Thymus (tissue), 11 donors: ENCODE measurements at regions not wholly inside any gene's neighbourhood (a gene's known extent, or its start where the extent isn't known, plus 50 kb on each side); places are given as distances from the start of the nearest gene placed in this dataset.

ENCODE experiments used
- DNase-seq, 9 donors: peaks; one replicate each; pipeline ENCODE4 v3.0.0-alpha.2; 2013; ENCODE audit warnings: low spot score in 9 of 9, low read depth in 6 of 9, missing footprints in 1 of 9
- H3K27ac ChIP-seq, 2 donors: one replicate each; pipeline ENCODE4 v1.5.1; 2013; ENCODE audit warnings: control low read depth in 1 of 2, low read depth in 1 of 2, low read length in 1 of 2, mild to moderate bottlenecking in 1 of 2, moderate library complexity in 1 of 2
- H3K27me3 ChIP-seq, 2 donors: one replicate each; pipeline ENCODE4 v1.5.1; 2013; ENCODE audit warnings: low read length in 1 of 2; ENCODE audit not compliant: control insufficient read depth in 2 of 2, insufficient read depth in 1 of 2
- H3K36me3 ChIP-seq, 2 donors: one replicate each; pipeline ENCODE4 v1.5.1; 2013; ENCODE audit warnings: low read length in 1 of 2, mild to moderate bottlenecking in 1 of 2, moderate library complexity in 1 of 2; ENCODE audit not compliant: control insufficient read depth in 2 of 2, insufficient read depth in 2 of 2
- H3K4me1 ChIP-seq, 2 donors: one replicate each; pipeline ENCODE4 v1.5.1; 2013; ENCODE audit warnings: low read length in 2 of 2; ENCODE audit not compliant: control insufficient read depth in 2 of 2, insufficient read depth in 2 of 2
- H3K4me3 ChIP-seq, 2 donors: one replicate each; pipeline ENCODE4 v1.5.1; 2013; ENCODE audit warnings: low read length in 2 of 2, control low read depth in 1 of 2, mild to moderate bottlenecking in 1 of 2
- H3K9me3 ChIP-seq, 2 donors: one replicate each; pipeline ENCODE4 v1.5.1; 2013; ENCODE audit warnings: low read length in 1 of 2, mild to moderate bottlenecking in 1 of 2; ENCODE audit not compliant: control insufficient read depth in 2 of 2, insufficient read depth in 1 of 2
- WGBS: extraction: QIAGEN DNeasy Blood & Tissue Kit; methylation state at CpG from one replicate; pipeline ENCODE4 v1.1.7; 2013; 5-methylcytosine and 5-hydroxymethylcytosine counted together
- donor health status: healthy.

DNA sequence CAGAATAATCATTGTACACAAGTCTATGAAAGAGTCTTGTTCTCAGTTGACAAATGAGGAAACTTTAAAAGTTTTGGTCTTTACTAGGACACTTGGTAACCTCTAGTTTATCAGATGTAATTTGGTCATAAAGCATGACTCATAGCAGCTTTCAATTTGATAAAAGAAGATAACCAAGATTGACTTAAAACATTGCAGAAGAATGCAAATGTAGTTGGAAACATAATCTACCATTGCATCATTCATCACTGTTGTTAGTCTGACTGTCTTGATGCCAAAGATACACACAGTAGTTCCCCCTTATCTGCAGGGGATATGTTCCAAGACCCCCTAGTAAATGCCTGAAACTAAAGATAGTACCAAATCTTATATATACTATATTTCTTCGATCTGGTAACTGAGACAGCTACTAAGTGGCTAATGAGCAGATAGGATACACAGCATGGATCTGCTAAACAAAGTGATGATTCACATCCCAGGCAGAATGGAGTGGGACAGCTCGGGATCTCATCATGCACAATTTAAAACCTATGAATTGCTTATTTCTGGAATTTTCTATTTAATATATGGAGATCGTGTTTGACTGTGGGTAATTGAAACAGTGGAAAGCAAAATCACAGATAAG, 131.4 kb upstream of the CCDC68 start:
- H3K27me3 ChIP-seq: no peaks in the 10 kb centered on the region

DNA sequence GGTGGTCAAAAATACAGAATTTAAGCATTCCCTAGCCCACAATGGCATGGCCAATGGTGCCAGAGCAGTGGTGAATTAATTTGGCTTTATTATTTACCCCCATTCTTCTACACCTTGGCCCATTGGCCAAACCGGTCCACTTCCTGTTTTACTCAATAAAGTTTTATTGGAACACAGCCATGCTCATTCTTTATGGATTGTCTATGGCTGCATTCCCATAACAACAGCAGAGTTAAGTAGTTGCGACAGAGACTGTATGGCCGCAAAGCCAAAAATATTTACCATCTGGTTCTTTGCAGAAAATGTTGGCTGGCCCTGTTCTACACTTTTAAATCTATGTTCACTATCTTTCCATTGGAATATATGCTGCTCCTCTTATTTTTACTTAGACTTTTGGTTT, 130.3 kb upstream of the CCDC68 start:
- H3K4me1 ChIP-seq: no peaks in the 10 kb centered on the region
- no peaks in the 10 kb centered on the region for H3K27me3 ChIP-seq
- 97% methylated on average over 3 of the region's 3 CpGs for WGBS
- H3K4me3 ChIP-seq: no peak overlapping the region
- no peak overlapping the region for H3K27ac ChIP-seq
- no peak for DNase-seq
- no peaks in the 10 kb centered on the region for H3K9me3 ChIP-seq
- H3K36me3 ChIP-seq: no peaks in the 10 kb centered on the region

More for the DNA sequence above, 131.4 kb upstream of the CCDC68 start:
- H3K36me3 ChIP-seq: no peaks in the 10 kb centered on the region
- no peak overlapping the region for H3K27ac ChIP-seq
- no peaks in the 10 kb centered on the region for H3K9me3 ChIP-seq
- 76% methylated on average over 3 of the region's 3 CpGs for WGBS
- DNase-seq: no peak
- H3K4me3 ChIP-seq: no peak overlapping the region
- no peaks in the 10 kb centered on the region for H3K4me1 ChIP-seq

DNA sequence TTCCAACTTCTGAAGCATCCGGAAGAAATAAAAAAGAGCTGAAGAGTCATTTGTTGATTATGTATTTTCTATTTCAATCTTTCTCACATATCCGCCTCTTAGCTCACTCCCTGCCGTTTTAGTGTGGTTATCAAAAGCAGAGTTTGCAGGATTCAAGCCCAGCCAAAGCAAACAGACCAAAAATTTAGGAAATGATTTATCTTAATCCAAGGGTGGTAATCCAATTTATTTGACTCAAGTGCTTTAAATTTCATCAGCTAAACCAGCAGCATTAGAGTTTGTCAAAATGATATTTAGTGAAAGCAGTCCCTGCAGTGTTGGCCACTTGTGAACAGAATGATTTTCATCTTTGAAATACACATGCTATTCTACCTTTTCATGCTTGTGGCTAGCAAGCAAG, 129.3 kb upstream of the CCDC68 start:
- 95% methylated on average over 3 of the region's 3 CpGs for WGBS
- H3K27ac ChIP-seq: no peak overlapping the region
- no peaks in the 10 kb centered on the region for H3K4me1 ChIP-seq

DNA sequence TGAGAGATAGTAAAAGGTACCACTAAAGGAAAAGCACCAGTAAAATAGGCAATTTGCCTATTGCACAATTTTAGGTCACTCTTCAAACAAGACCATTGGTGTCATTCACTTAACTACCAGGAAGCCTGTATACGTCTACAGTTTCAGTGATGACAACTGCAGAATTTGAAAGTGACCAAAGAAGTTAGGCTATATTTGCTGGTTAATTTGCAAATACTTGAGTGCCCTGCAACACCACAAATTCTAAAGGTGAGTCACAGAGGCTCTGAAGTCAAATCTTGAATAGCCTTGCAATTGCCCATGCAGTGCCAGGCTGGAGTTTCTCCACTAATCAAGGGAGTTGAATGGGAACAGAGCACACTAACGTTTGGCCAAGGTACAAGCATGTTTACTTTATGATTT, 128.7 kb upstream of the CCDC68 start:
- 69% methylated on average over 2 of the region's 2 CpGs for WGBS

More for the DNA sequence above, 129.3 kb upstream of the CCDC68 start:
- no peak overlapping the region for H3K4me3 ChIP-seq
- H3K9me3 ChIP-seq: no peaks in the 10 kb centered on the region
- no peaks in the 10 kb centered on the region for H3K36me3 ChIP-seq
- no peaks in the 10 kb centered on the region for H3K27me3 ChIP-seq
- DNase-seq: no peak

DNA sequence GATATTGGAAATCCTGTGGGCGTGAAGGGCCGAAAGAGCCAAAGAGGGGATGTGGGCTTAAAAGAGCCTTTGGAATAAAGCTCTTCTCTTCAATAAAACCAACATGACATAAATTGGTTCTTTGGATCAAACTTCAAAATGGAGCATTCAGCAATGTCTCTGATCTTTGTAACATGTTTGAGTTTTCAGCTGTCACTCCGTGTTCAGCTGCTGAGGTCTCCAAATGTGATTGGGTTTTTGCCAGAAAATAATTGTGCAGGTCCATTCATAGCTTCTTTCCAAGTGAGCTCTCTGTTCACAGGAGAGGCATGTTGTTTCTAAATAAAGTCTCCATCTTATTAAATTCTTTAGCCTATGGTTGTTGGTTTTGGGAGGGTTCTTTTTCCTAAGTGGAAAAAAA, 127.6 kb upstream of the CCDC68 start:
- Histone ChIP-seq H3K27me3 (no peaks in the 10 kb centered on the region), H3K9me3 (no peaks in the 10 kb centered on the region), H3K4me1 (no peaks in the 10 kb centered on the region), H3K27ac (no peak overlapping the region), H3K36me3 (no peaks in the 10 kb centered on the region), H3K4me3 (no peak overlapping the region)
- DNase-seq: no peak
- 92% methylated on average over 3 of the region's 3 CpGs for WGBS

More for the DNA sequence above, 128.7 kb upstream of the CCDC68 start:
- Histone ChIP-seq H3K4me3 (no peak overlapping the region), H3K27ac (no peak overlapping the region), H3K9me3 (no peaks in the 10 kb centered on the region), H3K27me3 (no peaks in the 10 kb centered on the region), H3K4me1 (no peaks in the 10 kb centered on the region), H3K36me3 (no peaks in the 10 kb centered on the region)
- DNase-seq: no peak

DNA sequence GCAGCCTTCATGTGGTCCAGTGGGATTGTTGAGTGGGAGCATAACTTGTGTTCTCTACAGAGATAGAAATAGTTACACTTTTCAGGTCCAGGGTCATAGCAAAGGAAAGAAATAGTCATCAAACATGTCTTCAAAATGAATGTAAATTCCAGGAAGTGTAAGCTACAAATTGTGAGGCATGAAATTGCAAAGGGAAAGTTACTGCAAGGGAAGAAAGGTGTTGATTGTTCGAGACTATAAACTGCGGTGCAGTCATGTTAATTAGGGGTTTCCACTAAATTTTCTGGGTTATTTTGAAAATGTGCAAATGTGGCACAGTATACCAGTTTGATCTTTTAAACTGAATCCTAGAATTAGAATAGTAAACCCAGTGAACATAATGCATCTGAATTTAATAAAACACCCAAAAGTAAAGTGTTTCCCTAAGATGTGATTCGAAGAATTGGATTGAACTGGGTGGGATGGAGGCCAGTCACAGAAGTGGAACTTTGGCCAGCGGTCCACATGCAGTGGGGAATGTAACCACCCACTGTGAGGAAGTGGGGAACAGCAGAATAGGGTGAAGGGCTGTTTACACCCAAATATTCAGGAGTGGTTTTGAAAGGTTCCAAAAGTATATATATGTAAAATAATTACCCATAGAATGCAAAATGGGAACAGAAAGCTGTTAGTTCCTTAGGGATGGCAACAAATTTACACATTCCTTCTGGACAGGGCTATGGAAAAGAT, 126.5 kb upstream of the CCDC68 start:
- H3K4me3 ChIP-seq: no peak overlapping the region
- no peak for DNase-seq
- no peaks in the 10 kb centered on the region for H3K9me3 ChIP-seq
- no peaks in the 10 kb centered on the region for H3K27me3 ChIP-seq
- no peaks in the 10 kb centered on the region for H3K36me3 ChIP-seq
- no peaks in the 10 kb centered on the region for H3K4me1 ChIP-seq
- 94% methylated on average over 4 of the region's 4 CpGs for WGBS
- H3K27ac ChIP-seq: no peak overlapping the region

DNA sequence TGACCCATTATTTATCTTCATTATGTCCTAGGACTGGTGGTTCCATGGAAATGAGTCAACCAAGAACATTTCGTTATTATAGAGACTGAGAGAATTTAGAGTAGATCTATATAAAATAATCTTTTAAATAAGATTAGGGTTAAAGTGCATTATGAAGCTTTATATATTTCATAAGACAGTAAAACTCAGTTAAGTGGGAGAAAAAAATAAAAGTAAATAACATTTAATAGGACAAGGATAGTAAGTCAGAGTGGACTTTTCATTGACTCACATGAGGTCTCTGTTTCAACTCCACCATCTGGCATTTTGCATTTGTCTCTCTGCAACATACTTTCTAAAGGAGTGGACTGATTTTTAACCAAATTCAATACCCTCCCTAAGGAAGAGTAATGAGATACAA, 125.3 kb upstream of the CCDC68 start:
- DNase-seq: no peak
- Histone ChIP-seq H3K27me3 (no peaks in the 10 kb centered on the region), H3K4me3 (no peak overlapping the region), H3K27ac (no peak overlapping the region), H3K9me3 (no peaks in the 10 kb centered on the region), H3K4me1 (no peaks in the 10 kb centered on the region), H3K36me3 (no peaks in the 10 kb centered on the region)
- 96% methylated on average over 1 of the region's 1 CpG for WGBS

DNA sequence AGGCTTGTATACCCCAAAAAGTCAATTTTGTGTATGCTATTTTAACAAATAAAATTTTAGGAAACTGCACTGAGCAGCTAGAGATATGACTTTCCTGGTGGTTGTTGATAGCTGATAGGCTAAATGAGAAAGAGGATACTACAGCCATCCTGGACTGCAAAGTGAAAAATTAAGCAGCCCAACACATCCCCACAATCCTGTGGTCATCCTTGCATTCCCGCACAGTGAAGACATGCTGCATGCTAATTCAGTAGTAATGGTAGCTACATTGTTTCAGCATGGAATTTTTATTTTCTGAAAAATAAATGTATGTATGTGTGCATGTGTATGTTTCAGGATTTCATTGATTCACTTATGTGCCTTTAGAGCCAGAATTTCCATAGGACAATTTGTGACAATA, 124.2 kb upstream of the CCDC68 start:
- H3K27ac ChIP-seq: no peak overlapping the region
- no peaks in the 10 kb centered on the region for H3K36me3 ChIP-seq
- no peak for DNase-seq
- 100% methylated on average over 1 of the region's 1 CpG for WGBS
- no peak overlapping the region for H3K4me3 ChIP-seq
- H3K27me3 ChIP-seq: no peaks in the 10 kb centered on the region
- H3K9me3 ChIP-seq: no peaks in the 10 kb centered on the region
- no peaks in the 10 kb centered on the region for H3K4me1 ChIP-seq

DNA sequence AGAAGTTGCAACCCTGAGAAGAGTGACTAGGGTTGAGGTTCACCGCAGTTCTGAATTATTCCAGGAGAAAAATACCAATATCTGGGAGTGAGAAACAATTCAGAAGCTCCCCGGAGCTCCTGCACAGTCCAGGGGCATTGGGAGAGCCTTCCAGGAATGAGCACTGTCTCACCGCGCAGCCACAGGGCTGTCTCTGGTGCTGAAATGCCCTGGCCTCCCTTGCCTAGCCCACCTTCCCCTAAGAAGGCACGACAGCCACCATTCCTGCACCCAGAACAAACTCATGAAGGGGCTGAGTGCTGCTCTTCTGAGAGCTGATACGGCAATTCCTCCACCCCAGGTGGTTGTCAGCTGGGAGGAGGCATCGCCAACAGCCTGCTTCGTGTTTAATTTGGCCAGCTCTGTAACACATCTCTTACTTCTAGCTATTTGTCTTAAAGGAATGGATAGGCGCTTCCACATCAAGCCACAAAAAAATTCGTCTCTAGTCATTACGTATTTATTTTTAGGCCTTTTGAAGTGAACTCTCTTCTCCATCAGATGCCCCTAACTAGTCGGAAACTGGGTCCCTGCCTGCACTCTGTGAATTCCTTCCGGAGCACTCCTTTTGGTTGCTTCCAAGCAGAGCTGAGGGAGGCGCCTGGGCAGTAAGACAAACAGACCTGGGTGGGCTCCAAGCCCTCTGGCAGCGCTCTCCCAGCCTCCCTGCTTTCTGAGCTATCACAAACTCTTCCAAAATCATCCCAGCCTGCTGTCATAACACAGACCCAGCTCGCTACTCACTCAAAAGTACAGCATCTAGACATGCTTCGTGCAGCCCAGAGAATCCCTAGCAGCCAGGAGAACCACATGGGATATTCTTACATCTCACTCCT, 120.5 kb upstream of the CCDC68 start:
- no peak for DNase-seq
- Histone ChIP-seq H3K36me3 (no peaks in the 10 kb centered on the region), H3K9me3 (no peaks in the 10 kb centered on the region), H3K4me3 (no peak overlapping the region), H3K4me1 (no peaks in the 10 kb centered on the region), H3K27ac (no peak overlapping the region), H3K27me3 (no peaks in the 10 kb centered on the region)
- WGBS: 82% methylated on average over 17 of the region's 17 CpGs
